ENCODE measurements at regions not wholly inside any gene's neighbourhood (a gene's known extent, or its start where the extent isn't known, plus 50 kb on each side); places are given as distances from the start of the nearest gene placed in this dataset.

GRCh38 chr16:60907645-60908044 is 1128.6 kb downstream of the CDH8 start:
- CTCF ChIA-PET = no interaction called here
- no peak overlapping the region for H3K27ac Mint-ChIP-seq
- H3K27me3 Mint-ChIP-seq (ENCODE audit: low read depth) = no peaks in the 10 kb centered on the region
- no peak overlapping the region for H3K4me3 Mint-ChIP-seq
- H3K9me3 Mint-ChIP-seq (ENCODE audit: insufficient read depth) = peaks cover 8% of the 10 kb centered on the region
- ATAC-seq (no peak), DNase-seq (no peak)
- no peaks in the 10 kb centered on the region for H3K36me3 Mint-ChIP-seq (ENCODE audit: low read depth)
- no peaks in the 10 kb centered on the region for H3K4me1 Mint-ChIP-seq (ENCODE audit: low read depth)
- POLR2A ChIA-PET = no interaction called here

- no peaks in the 10 kb centered on the region for H3K27me3 Mint-ChIP-seq (ENCODE audit: low read depth)
- H3K27ac Mint-ChIP-seq = no peak overlapping the region
- ATAC-seq = no peak
- ChIA-PET POLR2A (no interaction called here), CTCF (no interaction called here)
- peaks cover 14% of the 10 kb centered on the region for H3K9me3 Mint-ChIP-seq (ENCODE audit: insufficient read depth)
- no peak for DNase-seq
- no peaks in the 10 kb centered on the region for H3K4me1 Mint-ChIP-seq (ENCODE audit: low read depth)
- H3K4me3 Mint-ChIP-seq = no peak overlapping the region
- H3K36me3 Mint-ChIP-seq (ENCODE audit: low read depth) = no peaks in the 10 kb centered on the region
These were observed 1130.4 kb downstream of the CDH8 start for GRCh38 chr16:60905811-60906210.

- Mint-ChIP-seq H3K9me3 (ENCODE audit: insufficient read depth) (peaks cover 19% of the 10 kb centered on the region), H3K27ac (no peak overlapping the region), H3K4me1 (ENCODE audit: low read depth) (no peaks in the 10 kb centered on the region), H3K36me3 (ENCODE audit: low read depth) (no peaks in the 10 kb centered on the region), H3K4me3 (no peak overlapping the region), H3K27me3 (ENCODE audit: low read depth) (no peaks in the 10 kb centered on the region)
- ChIA-PET CTCF (no interaction called here), POLR2A (no interaction called here)
- ATAC-seq = no peak
- DNase-seq = no peak
These were observed 1134.1 kb downstream of the CDH8 start for GRCh38 chr16:60902114-60902513.

- H3K27me3 Mint-ChIP-seq (ENCODE audit: low read depth) = no peaks in the 10 kb centered on the region
These were observed 1153.4 kb downstream of the CDH8 start for GRCh38 chr16:60882816-60883215.

GRCh38 chr16:60852635-60853034 is 1183.6 kb downstream of the CDH8 start:
- Mint-ChIP-seq H3K27me3 (ENCODE audit: low read depth) (no peaks in the 10 kb centered on the region), H3K36me3 (ENCODE audit: low read depth) (no peaks in the 10 kb centered on the region), H3K4me3 (no peak overlapping the region), H3K27ac (no peak overlapping the region), H3K9me3 (ENCODE audit: insufficient read depth) (peaks cover 14% of the 10 kb centered on the region), H3K4me1 (ENCODE audit: low read depth) (no peaks in the 10 kb centered on the region)
- POLR2A ChIA-PET = no interaction called here
- DNase-seq (no peak), ATAC-seq (no peak)
- CTCF ChIA-PET = no interaction called here

More at GRCh38 chr16:60882816-60883215, 1153.4 kb downstream of the CDH8 start:
- POLR2A ChIA-PET = interaction anchor here (0.6 kb wide), 1 partner anchor 254 kb away, joined by 4 read pairs; no protein-coding TSS in a partner anchor
- ATAC-seq (no peak), DNase-seq (no peak)
- Mint-ChIP-seq H3K36me3 (ENCODE audit: low read depth) (no peaks in the 10 kb centered on the region), H3K9me3 (ENCODE audit: insufficient read depth) (peaks cover 14% of the 10 kb centered on the region), H3K4me1 (ENCODE audit: low read depth) (no peaks in the 10 kb centered on the region), H3K27ac (no peak overlapping the region), H3K4me3 (no peak overlapping the region)
- CTCF ChIA-PET = interaction anchor here (0.9 kb wide), 1 partner anchor 374 kb away, joined by 3 read pairs; no protein-coding TSS in a partner anchor

- Mint-ChIP-seq H3K27ac (no peak overlapping the region), H3K36me3 (ENCODE audit: low read depth) (no peaks in the 10 kb centered on the region), H3K27me3 (ENCODE audit: low read depth) (no peaks in the 10 kb centered on the region), H3K4me3 (no peak overlapping the region), H3K4me1 (ENCODE audit: low read depth) (no peaks in the 10 kb centered on the region), H3K9me3 (ENCODE audit: insufficient read depth) (peaks cover 14% of the 10 kb centered on the region)
- ChIA-PET POLR2A (no interaction called here), CTCF (interaction anchor here (0.8 kb wide), 1 partner anchor 11 kb away, joined by 3 read pairs; no protein-coding TSS in a partner anchor)
- ATAC-seq (no peak), DNase-seq (no peak)
These were observed 1214.6 kb downstream of the CDH8 start for GRCh38 chr16:60821661-60822060.

- POLR2A ChIA-PET = no interaction called here
These were observed 1215.9 kb downstream of the CDH8 start for GRCh38 chr16:60820361-60820760.

GRCh38 chr16:60818465-60818864 is 1217.8 kb downstream of the CDH8 start:
- H3K4me3 Mint-ChIP-seq = no peak overlapping the region
- no peaks in the 10 kb centered on the region for H3K36me3 Mint-ChIP-seq (ENCODE audit: low read depth)
- H3K4me1 Mint-ChIP-seq (ENCODE audit: low read depth) = no peaks in the 10 kb centered on the region
- DNase-seq (no peak), ATAC-seq (no peak)
- POLR2A ChIA-PET = no interaction called here
- H3K27me3 Mint-ChIP-seq (ENCODE audit: low read depth) = no peaks in the 10 kb centered on the region
- no peak overlapping the region for H3K27ac Mint-ChIP-seq
- CTCF ChIA-PET = no interaction called here
- H3K9me3 Mint-ChIP-seq (ENCODE audit: insufficient read depth) = peaks cover 19% of the 10 kb centered on the region

More at GRCh38 chr16:60820361-60820760, 1215.9 kb downstream of the CDH8 start:
- ATAC-seq = no peak
- H3K36me3 Mint-ChIP-seq (ENCODE audit: low read depth) = no peaks in the 10 kb centered on the region
- CTCF ChIA-PET = no interaction called here
- H3K4me1 Mint-ChIP-seq (ENCODE audit: low read depth) = no peaks in the 10 kb centered on the region
- no peak for DNase-seq
- H3K9me3 Mint-ChIP-seq (ENCODE audit: insufficient read depth) = peaks cover 19% of the 10 kb centered on the region
- H3K27ac Mint-ChIP-seq = no peak overlapping the region
- H3K27me3 Mint-ChIP-seq (ENCODE audit: low read depth) = no peaks in the 10 kb centered on the region
- H3K4me3 Mint-ChIP-seq = no peak overlapping the region

- ATAC-seq (no peak), DNase-seq (no peak)
- POLR2A ChIA-PET = no interaction called here
- peaks cover 10% of the 10 kb centered on the region for H3K9me3 Mint-ChIP-seq (ENCODE audit: insufficient read depth)
- CTCF ChIA-PET = no interaction called here
- H3K36me3 Mint-ChIP-seq (ENCODE audit: low read depth) = no peaks in the 10 kb centered on the region
- no peaks in the 10 kb centered on the region for H3K27me3 Mint-ChIP-seq (ENCODE audit: low read depth)
- no peak overlapping the region for H3K27ac Mint-ChIP-seq
- H3K4me1 Mint-ChIP-seq (ENCODE audit: low read depth) = no peaks in the 10 kb centered on the region
- H3K4me3 Mint-ChIP-seq = no peak overlapping the region
These were observed 1219.8 kb downstream of the CDH8 start for GRCh38 chr16:60816461-60816860.

GRCh38 chr16:60815865-60816264 is 1220.4 kb downstream of the CDH8 start:
- DNase-seq = no peak
- POLR2A ChIA-PET = no interaction called here

GRCh38 chr16:60815033-60815432 is 1221.2 kb downstream of the CDH8 start:
- POLR2A ChIA-PET = no interaction called here
- Mint-ChIP-seq H3K4me1 (ENCODE audit: low read depth) (no peaks in the 10 kb centered on the region), H3K9me3 (ENCODE audit: insufficient read depth) (peaks cover 10% of the 10 kb centered on the region), H3K4me3 (no peak overlapping the region), H3K36me3 (ENCODE audit: low read depth) (no peaks in the 10 kb centered on the region), H3K27ac (no peak overlapping the region), H3K27me3 (ENCODE audit: low read depth) (no peaks in the 10 kb centered on the region)
- ATAC-seq (no peak), DNase-seq (no peak)
- CTCF ChIA-PET = no interaction called here

More at GRCh38 chr16:60815865-60816264, 1220.4 kb downstream of the CDH8 start:
- peaks cover 10% of the 10 kb centered on the region for H3K9me3 Mint-ChIP-seq (ENCODE audit: insufficient read depth)
- H3K27me3 Mint-ChIP-seq (ENCODE audit: low read depth) = no peaks in the 10 kb centered on the region
- no peak for ATAC-seq
- H3K27ac Mint-ChIP-seq = no peak overlapping the region
- H3K36me3 Mint-ChIP-seq (ENCODE audit: low read depth) = no peaks in the 10 kb centered on the region
- CTCF ChIA-PET = no interaction called here
- no peak overlapping the region for H3K4me3 Mint-ChIP-seq
- no peaks in the 10 kb centered on the region for H3K4me1 Mint-ChIP-seq (ENCODE audit: low read depth)

- no peak for ATAC-seq
- no peak overlapping the region for H3K4me3 Mint-ChIP-seq
- H3K4me1 Mint-ChIP-seq (ENCODE audit: low read depth) = no peaks in the 10 kb centered on the region
- POLR2A ChIA-PET = no interaction called here
- DNase-seq = no peak
- CTCF ChIA-PET = no interaction called here
- H3K27ac Mint-ChIP-seq = no peak overlapping the region
- H3K27me3 Mint-ChIP-seq (ENCODE audit: low read depth) = no peaks in the 10 kb centered on the region
- H3K9me3 Mint-ChIP-seq (ENCODE audit: insufficient read depth) = peaks cover 10% of the 10 kb centered on the region
- H3K36me3 Mint-ChIP-seq (ENCODE audit: low read depth) = no peaks in the 10 kb centered on the region
These were observed 1224.6 kb downstream of the CDH8 start for GRCh38 chr16:60811657-60812056.

GRCh38 chr16:60811051-60811608 is 1225.1 kb downstream of the CDH8 start:
- ChIA-PET CTCF (interaction anchor here (0.7 kb wide), 1 partner anchor 10 kb away, joined by 3 read pairs; no protein-coding TSS in a partner anchor), POLR2A (no interaction called here)
- H3K9me3 Mint-ChIP-seq (ENCODE audit: insufficient read depth) = peaks cover 13% of the 10 kb centered on the region
- no peaks in the 10 kb centered on the region for H3K4me1 Mint-ChIP-seq (ENCODE audit: low read depth)
- H3K27me3 Mint-ChIP-seq (ENCODE audit: low read depth) = no peaks in the 10 kb centered on the region
- no peak for ATAC-seq
- no peak overlapping the region for H3K27ac Mint-ChIP-seq
- H3K36me3 Mint-ChIP-seq (ENCODE audit: low read depth) = no peaks in the 10 kb centered on the region
- H3K4me3 Mint-ChIP-seq = no peak overlapping the region
- DNase-seq = no peak
